SKM-1 treated with dmso at 0.1 percent for 144 hours (cell line): ENCODE measurements at regions not wholly inside any gene's neighbourhood (a gene's known extent, or its start where the extent isn't known, plus 50 kb on each side); places are given as distances from the start of the nearest gene placed in this dataset.
A peak's percentile ranks its signal among the peaks of the same experiment; 100 is the strongest.
"Not testable (repeated sequence)": the region's sequence is repeated elsewhere in the genome, so short reads cannot be mapped to it uniquely, and the experiment has no call there.

Experiments used
- DNase-seq: peaks from one replicate; lab custom pipeline; 2025; ENCODE audit not compliant: unreplicated experiment; lab: John Stamatoyannopoulos, UW

DNA sequence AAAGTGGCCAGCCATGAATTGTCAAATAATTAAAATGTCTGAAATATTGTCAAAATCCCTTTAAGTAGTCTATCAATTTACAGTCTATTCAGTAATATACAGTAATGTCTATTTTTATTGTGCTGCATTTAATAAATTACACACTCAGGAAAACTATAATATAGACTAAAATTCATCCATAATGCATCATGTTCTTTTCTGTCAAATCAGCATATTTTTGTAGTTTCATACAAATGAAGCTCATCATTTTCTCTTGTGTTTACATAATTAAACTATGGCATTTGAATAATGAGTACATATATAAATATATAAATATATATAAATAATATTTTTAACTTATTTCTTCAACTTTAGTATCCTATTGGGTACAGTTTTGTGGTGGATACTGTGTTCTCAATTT lies 868.7 kb upstream of the CHORDC1 start:
- no peak for DNase-seq

DNA sequence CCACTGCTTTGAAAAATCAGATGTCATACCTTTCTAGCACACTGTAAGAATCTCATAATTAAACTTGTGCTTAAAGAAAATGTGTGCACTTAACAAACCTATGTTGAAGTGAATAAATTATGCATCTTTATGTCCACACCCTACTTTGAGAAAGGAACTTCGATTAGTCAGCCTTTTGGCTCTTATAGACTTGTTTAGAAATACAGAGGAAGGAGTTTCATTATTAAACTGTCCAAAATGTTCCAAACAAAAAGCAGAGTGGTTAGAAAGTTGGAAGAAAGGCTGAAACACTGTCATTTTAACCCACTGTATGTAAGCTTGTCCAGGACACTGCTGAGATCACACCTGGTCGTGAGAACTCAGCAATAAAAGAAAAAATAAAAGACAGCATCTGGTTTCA lies 863.2 kb upstream of the CHORDC1 start:
- DNase-seq: no peak

DNA sequence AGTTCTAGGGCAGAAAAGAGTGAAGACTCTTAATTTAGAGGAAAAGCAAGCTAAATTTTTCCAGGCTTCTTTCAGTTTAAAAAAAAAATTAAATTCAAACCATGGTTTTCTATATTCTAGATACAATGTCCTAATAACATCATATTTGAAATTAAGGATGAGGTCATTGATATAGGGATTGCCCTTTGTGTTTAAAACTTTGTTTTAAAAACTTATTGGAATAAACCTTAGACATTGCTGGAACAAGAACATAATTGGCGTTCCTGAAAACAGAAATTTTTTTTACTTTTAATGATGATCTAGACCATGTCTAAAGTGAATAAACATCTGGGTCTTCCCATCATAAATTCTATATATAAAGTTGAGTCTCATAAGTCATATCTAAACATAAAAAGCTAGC lies 859.4 kb upstream of the CHORDC1 start:
- no peak for DNase-seq

DNA sequence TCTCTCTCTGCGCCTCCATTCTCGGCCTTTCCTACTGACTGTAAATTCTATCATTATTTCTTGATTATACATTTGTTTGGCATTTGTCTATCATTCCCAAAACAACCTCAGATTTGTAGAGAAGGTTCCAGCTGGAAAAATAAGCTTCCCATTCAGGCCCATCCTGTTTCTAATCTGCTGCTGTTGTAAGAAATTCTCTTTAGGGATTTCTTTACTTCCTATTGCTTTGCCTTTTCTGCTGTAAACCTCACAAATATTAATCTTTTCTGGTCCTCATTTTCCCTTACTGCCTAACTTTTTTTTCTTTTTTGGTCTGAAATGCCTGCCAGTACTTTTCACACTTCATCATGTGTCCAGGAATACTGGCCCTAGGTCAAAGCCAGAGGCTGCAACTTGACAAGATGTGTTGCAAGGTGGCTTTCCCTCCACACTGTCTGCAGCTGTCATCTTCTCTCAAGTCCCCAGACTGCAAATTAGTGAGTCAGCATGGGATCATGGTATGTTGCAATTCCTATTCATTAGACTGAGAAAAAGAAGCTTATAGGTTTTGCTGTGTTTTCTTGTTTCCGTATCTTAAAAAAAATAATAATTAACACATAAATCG lies 858.7 kb upstream of the CHORDC1 start:
- peak; percentile 48 for DNase-seq

DNA sequence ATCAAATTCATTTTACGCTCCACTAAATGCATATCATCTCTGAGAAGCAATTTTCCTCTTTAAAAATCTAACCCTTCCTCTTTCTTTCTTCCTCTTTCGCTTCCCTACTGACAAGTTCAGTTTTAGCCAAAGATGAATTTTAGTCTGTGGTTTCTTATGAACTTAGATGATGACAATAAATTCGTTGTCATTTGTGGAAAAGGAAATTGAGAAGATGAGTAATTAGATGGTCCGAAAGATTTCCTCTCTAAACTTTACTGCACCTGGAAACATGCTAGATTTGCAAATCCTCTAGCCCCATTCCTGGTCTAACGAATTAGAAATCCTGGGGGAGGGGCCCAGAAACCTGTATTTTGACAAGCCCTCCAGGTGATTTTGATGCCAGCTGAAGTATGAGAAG lies 855.4 kb upstream of the CHORDC1 start:
- peak; percentile 17 for DNase-seq

DNA sequence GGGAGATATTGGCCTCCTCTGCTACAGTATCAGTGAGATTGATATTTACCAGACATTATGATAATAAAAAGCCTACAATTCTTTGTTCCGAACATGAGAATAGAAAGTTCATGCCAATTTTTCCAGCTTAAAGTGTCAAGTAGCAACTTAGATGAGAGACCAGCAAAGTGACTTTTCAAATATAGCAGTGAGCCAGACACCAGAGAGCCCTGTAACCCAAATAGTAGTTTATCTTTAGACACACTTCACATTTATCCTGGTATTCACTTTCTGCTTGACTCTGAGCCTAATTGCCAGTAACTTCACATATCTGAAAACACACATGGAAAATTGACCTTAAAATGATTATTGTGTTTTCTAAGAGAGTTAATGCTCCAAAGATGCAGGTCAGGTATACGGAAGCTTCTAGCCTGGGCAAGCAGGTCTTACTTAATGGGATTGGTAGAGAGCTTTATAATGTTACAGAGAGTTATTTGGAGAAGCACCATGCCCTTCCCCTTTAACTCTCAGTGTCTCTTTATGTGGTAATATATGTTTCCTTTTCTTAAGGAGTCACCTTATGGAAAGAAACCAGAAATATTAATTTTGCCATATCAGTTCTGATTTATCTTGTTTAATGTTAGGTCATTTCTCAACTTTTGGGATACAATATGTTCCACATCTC lies 852.3 kb upstream of the CHORDC1 start:
- no peak for DNase-seq

DNA sequence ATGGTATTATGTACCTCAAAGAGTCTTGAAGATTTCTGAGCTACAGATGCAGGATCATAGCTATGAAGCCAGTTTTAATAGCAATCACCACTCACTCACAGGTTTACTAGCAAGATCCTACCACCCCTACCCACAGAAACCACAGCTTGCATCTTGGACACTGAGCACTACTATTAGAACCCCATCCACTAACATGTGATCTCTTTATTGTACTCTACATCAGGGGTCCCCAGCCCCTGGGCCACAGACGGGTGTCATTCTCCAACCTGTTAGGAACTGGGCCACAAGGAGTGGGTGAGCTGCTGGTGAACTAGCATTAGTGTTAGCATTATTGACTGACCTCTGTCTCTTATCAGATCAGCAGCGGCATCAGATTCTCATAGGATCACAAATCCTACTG lies 844.8 kb upstream of the CHORDC1 start:
- no peak for DNase-seq

DNA sequence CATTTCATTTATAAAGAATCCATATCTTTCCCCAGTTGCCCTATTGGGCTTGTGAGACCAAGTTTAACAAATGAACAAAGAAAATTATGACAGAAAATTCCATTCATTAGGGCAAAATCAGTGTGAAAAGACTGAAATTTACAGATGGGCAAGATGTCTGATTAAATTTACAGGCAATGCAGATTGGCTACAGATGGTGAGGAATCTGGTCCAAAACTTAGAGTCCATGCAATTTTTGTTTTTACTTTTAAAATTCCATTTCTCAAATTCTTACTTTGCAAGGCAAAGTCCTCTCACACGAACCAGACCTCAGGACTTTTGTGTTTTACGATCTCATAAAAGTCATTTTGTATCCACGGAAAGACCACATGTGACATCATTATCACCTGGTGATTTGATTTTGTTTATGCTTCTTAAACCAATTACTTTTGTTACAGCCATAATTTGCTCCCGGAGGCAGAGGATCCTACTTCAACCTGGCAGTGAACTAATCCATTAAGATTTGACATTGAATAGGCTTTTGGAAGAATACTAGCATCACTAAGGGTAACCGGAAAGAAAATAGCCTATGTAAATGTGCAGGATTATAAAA lies 843.7 kb upstream of the CHORDC1 start:
- no peak for DNase-seq

DNA sequence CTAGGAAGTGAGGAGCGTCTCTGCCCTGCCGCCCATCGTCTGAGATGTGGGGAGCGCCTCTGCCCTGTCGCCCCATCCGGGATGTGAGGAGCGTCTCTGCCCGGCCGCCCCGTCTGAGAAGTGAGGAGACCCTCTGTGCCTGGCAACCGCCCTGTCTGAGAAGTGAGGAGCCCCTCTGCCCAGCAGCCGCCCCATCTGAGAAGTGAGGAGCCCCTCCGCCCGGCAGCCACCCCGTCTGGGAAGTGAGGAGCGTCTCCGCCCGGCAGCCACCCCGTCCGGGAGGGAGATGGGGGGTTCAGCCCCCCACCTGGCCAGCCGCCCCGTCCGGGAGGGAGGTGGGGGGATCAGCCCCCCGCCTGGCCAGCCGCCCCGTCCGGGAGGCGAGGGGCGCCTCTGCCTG lies 840.5 kb upstream of the CHORDC1 start:
- not testable (repeated sequence) for DNase-seq

DNA sequence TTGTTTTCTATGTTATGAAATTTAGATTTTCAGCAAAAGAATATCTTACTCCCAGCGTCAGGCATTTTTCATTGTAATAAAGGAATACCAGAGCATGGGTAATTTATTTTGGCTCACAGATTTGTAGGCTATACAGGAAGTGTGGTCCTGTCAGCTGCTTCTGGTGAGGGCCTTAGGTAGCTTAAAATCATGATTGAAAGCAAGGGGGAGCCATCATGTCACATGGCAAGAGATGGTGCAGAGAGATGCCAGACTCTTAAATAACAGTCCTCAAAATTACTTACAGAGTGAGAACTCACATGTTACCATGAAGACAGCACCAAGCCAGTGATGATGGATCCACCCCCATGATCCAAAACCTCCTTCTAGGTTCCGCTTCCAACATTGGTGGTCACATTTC lies 825.0 kb upstream of the CHORDC1 start:
- no peak for DNase-seq

DNA sequence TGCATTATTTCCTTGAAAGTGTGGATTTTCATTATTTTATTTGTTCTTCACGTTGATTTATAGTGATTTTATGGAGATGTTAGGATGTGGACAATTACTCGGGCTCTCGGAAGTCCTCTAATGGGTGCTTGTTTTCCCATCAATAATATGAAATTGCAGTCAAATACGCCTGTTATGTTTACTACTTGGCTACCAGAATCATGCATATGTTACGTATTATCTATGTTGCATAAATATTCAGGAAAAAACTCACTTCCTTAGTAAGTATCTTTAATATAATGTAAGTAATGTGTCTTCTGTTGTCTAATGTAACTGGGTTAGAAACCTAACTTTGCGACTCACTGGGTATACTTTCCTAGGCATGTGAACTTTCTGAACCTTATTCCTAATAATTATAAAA lies 823.4 kb upstream of the CHORDC1 start:
- DNase-seq: no peak

DNA sequence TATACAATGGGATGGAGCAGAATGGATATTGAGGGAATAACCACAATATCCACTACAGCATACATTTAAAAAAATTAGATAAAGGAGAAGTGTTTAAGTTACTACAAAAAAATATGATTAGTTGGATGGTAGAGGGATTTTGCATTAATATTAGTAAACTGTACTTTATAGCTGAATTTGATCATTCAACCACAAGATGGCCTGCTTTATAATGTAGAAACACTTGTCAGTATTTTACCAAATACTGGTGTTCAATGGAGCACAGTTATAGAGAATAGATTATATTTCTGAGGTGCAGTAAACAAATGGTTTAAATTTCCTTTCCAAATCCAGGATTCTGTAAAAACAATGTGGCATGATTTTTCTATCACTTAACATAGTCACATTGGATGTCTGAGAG lies 818.8 kb upstream of the CHORDC1 start:
- DNase-seq: no peak

DNA sequence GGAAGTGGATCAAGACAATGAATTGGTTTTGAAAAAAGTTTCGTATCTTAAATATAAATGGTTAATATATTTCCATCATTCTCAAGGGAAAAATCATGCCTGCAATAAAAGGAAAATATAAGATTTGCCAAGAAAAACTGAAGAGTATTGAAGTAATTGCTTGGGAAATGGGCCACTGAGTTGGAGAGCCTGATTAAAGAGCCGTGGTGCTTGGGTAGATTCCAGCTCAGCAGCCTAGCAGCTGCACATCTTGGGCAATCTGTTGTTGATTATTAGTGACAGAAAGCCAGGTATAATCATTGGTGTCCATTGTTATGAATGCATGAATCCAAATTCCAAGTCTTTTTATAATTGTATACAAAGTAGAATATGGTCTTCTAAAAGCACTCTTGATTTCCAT lies 800.9 kb upstream of the CHORDC1 start:
- no peak for DNase-seq

DNA sequence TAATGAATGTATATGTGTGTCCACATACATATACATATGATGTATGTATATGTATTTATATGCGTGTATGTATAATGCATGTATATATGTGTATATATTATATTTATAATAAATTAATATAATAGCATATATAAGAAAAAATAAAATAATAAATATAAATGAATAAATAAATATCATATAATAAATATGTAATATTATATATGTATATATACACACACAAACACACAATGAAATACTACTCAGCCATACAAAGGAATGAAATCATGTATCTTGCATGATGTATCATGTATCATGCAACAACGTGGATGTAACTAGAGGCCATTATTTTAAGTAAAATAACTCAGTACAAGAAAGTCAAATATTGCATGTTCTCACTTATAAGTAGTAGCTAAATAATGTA lies 788.7 kb upstream of the CHORDC1 start:
- DNase-seq: no peak

DNA sequence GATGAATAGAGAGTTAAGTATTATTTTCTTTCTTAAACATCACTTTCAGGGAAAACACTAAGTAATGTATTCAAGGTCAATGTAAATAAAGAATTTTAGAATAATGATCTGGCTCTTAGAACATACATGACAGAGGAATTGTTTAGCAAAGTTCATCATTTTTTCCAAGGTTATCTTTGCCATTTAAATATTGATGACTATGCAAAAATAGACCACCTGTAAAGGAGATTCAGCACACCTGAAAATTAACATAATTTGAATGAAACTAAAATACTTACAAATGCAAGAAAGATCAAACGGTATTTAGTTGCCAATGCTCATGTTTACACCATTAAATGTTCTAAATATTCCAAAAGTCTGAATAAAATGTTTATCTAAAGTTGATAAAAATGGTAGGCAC lies 782.6 kb upstream of the CHORDC1 start:
- no peak for DNase-seq

DNA sequence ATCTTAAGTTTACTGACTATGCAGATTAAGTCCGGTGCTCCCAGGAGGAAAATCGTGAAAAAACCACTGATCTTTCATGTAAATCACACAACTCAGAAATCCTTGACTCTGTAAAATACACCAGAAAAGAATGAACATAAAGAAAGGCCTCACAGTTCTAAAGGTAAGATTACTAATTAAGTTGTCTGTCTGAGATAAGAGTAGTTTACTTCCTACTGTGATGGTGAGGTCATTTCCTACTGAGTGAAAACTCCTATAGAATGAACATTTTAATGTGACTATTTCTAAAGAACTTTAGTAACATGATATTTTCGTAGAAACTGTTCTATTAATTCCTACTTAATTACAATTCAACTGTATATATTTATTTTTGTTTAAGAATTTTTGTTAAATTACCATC lies 774.4 kb upstream of the CHORDC1 start:
- no peak for DNase-seq

DNA sequence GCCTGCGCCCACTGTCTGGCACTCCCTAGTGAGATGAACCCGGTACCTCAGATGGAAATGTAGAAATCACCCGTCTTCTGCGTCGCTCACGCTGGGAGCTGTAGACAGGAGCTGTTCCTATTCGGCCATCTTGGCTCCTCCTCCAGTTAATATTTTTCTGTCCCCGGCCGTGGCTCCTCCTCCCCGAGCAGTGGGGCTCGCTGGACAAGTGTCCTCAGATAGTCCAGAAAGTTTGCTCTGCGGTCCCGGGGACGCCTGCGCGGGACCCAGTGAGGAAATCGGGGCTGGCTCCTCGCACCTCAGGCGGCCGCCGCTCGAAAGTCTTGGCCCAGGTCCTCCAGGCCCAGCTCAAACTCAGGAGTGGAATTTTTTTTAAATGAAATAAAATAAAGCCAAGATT lies 749.3 kb upstream of the CHORDC1 start:
- DNase-seq: not testable (repeated sequence)

DNA sequence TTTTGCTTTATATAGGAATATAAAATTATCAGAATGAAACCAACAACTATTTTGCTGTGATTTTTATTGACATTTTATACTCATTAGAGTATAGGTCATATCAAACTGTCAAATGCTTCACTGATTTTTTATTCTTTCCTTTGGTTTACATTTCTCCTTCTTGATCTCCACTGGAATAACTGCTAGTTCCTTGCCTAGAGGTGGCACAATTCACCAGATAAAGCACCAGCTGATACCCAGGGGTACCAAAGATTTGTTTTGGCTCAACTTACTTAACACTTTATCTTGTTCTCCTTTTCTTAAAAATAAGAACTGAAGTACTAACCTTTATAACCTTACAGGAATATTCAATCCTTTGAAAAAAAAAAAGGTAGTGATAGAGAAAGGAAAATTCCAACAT lies 725.1 kb upstream of the CHORDC1 start:
- no peak for DNase-seq

DNA sequence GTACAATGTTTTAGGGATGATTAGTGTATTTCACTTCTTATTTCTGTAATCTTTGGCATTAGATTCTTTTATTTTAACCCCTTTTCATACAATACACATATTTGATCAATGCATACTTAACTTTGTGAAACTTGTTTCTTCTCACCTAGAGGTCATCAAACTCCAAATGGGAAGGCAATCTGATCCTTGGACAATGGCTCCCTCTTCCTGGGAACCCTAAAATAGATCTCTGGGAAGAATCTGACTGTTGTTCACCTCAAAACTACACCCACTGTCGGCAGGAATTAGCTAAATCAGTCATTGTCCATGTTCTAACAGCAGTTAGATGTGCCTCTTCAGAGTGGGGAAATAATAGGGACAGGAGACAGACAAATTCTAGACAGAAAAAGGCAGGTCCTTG lies 707.4 kb upstream of the CHORDC1 start:
- no peak for DNase-seq

DNA sequence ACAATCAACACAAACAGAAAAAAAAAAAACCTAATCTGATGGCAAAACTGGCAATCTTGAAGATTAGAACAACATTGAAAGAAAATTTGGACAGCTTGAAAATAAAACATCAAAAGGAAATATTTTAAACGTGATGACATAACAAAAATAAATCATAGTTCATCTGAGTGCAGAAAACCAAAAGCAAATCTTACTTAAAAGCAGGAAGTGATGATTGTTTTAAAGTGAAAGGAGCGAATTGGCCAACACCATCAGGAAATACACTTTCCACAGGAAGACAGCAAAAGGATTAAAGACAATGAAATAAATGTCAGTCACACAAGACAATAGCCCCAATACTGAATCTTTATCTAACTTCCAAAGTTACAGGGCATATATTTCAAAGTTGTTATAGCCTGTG lies 696.5 kb upstream of the CHORDC1 start:
- DNase-seq: no peak

DNA sequence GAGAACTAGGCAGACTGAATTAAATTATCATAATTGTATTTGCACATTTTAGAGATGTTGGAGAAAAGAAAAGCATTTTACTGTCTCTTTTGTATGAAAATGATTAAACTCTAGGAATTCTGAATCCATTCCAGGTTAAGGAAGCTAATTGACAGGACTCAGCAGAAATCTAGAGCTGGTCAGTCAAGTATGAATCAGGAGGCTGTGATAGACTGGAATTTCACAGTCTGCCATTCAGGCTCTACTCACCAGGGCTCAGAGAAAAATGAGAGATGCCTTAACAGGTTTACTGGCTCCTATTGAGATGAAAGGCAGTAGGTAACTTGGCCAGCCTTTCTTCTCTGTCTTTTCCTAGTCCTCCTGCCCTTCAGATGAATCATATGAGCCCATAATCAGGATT lies 693.9 kb upstream of the CHORDC1 start:
- DNase-seq: no peak

DNA sequence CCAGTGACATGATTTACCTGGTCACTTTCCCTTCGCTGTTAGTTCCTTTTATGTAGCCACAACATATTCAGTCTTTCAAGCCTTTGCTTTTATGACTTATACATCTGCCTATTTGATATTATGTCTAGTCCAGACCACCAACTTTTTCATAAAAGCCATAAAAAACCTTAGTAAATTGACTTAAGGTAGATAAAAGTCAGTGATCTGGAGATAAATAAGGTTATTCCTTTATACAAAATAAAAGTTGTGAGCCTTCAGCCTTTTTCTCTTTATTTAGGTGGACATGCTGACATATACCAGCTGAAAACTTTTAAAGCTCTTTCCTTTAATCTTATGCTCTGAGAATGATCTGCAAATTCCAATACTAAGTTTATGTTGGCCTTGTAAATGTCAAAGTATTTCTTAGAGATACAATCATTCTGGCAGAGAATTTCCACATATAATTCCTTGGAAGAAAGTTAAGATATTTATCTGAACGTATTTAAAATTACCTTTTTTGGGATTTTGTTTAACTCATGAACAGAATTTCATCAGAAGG lies 690.4 kb upstream of the CHORDC1 start:
- DNase-seq: no peak

DNA sequence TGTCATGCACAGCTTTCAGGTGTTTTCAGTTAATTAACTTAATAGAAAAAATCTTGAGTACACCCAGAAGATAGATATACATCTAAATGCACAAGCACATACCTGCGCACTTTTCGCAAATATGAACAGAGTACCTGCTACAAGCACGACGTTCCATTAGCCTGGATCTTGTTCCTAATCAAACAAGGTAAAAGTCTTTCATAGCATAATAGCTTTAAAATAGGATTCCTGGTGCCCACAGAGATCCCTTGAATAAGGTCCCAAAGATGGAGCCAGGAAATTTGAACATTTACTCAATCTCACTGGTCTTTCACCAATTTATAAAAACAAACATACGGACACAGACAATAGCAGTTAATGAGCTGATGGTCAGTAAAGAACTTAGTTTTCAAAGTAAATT lies 689.8 kb upstream of the CHORDC1 start:
- DNase-seq: no peak
